ENCODE measurements at regions not wholly inside any gene's neighbourhood (a gene's known extent, or its start where the extent isn't known, plus 50 kb on each side); places are given as distances from the start of the nearest gene placed in this dataset.
"Not testable (repeated sequence)": the region's sequence is repeated elsewhere in the genome, so short reads cannot be mapped to it uniquely, and the experiment has no call there.

- no peak for TF ChIP-seq CTCF (IDR thresholded peaks at IDR 0.05)
- no peaks in the 10 kb centered on the region for H3K27me3 ChIP-seq
- peaks cover 0 to 12% (median 0%) of the 10 kb centered on the region in 9 donors for H3K4me1 ChIP-seq
- WGBS, 2 donors, result 61 to 70% methylated on average over 2 of the region's 2 CpGs
- intact Hi-C loops (cut with DNase I), result no loop called here
- ATAC-seq (no peak), DNase-seq (no peak)
- H3K9me3 ChIP-seq, result peaks cover 0 to 2% (median 0%) of the 10 kb centered on the region in 11 donors
- no peaks in the 10 kb centered on the region for H3K36me3 ChIP-seq
- no peak overlapping the region for H3K4me3 ChIP-seq
- no peak overlapping the region for H3K27ac ChIP-seq
Observed at GRCh38 chr7:113610572-113610971, 308.2 kb downstream of the PPP1R3A start.

GRCh38 chr7:113608782-113609181 lies 310.0 kb downstream of the PPP1R3A start:
- Histone ChIP-seq H3K27ac (no peak overlapping the region), H3K4me1 (peaks cover 0 to 14% (median 0%) of the 10 kb centered on the region in 9 donors), H3K36me3 (no peaks in the 10 kb centered on the region), H3K9me3 (peaks cover 0 to 2% (median 0%) of the 10 kb centered on the region in 11 donors), H3K4me3 (no peak overlapping the region), H3K27me3 (no peaks in the 10 kb centered on the region)
- TF ChIP-seq CTCF (IDR thresholded peaks at IDR 0.05), result no peak
- intact Hi-C loops (cut with DNase I), result no loop called here
- 70 to 75% methylated on average over 1 of the region's 1 CpG for WGBS, 2 donors
- ATAC-seq (no peak), DNase-seq (no peak)

GRCh38 chr7:113606325-113606724 lies 312.5 kb downstream of the PPP1R3A start:
- H3K4me1 ChIP-seq, result peaks cover 0 to 14% (median 0%) of the 10 kb centered on the region in 9 donors
- H3K36me3 ChIP-seq, result no peaks in the 10 kb centered on the region
- no peaks in the 10 kb centered on the region for H3K27me3 ChIP-seq
- no peak overlapping the region for H3K4me3 ChIP-seq
- peaks cover 0 to 21% (median 0%) of the 10 kb centered on the region in 11 donors for H3K9me3 ChIP-seq
- H3K27ac ChIP-seq, result peak overlapping the region in 3 of 10 donors; percentile 2 to 19 (median 17)
- TF ChIP-seq CTCF (IDR thresholded peaks at IDR 0.05), result no peak
- intact Hi-C loops (cut with DNase I), result no loop called here
- 35 to 38% methylated on average over 3 of the region's 3 CpGs for WGBS, 2 donors
- peak in 1 of 8 donors; percentile 52 for ATAC-seq
- no peak for DNase-seq

GRCh38 chr7:113600428-113600827 lies 318.4 kb downstream of the PPP1R3A start:
- DNase-seq; intact Hi-C loops (cut with DNase I); ATAC-seq; H3K27ac ChIP-seq; H3K36me3 ChIP-seq; H3K4me3 ChIP-seq; H3K27me3 ChIP-seq; H3K4me1 ChIP-seq: not testable (repeated sequence)
- H3K9me3 ChIP-seq, result peaks cover 0 to 21% (median 0%) of the 10 kb centered on the region in 11 donors
- 80 to 82% methylated on average over 2 of the region's 2 CpGs for WGBS, 2 donors

GRCh38 chr7:113593455-113593854 lies 325.4 kb downstream of the PPP1R3A start:
- H3K9me3 ChIP-seq; H3K27me3 ChIP-seq; H3K4me3 ChIP-seq; H3K27ac ChIP-seq; ATAC-seq; intact Hi-C loops (cut with DNase I); H3K4me1 ChIP-seq; H3K36me3 ChIP-seq: not testable (repeated sequence)
- WGBS, 2 donors, result 85 to 91% methylated on average over 30 of the region's 30 CpGs
- peak in 1 of 2 donors; percentile 7 for DNase-seq

- H3K4me1 ChIP-seq; H3K27me3 ChIP-seq; ATAC-seq; intact Hi-C loops (cut with DNase I); H3K9me3 ChIP-seq; H3K4me3 ChIP-seq; H3K36me3 ChIP-seq; H3K27ac ChIP-seq; DNase-seq: not testable (repeated sequence)
- WGBS, 2 donors, result 93 to 94% methylated on average over 7 of the region's 8 CpGs
Observed at GRCh38 chr7:113592924-113593323, 325.9 kb downstream of the PPP1R3A start.
